Karpas-422 (cell line): ENCODE measurements at regions not wholly inside any gene's neighbourhood (a gene's known extent, or its start where the extent isn't known, plus 50 kb on each side); places are given as distances from the start of the nearest gene placed in this dataset.

ENCODE experiments used
- DNase-seq: peaks from one replicate; pipeline ENCODE4 v3.0.0-alpha.2; 2015
- H2AFZ ChIP-seq: fragments of 200-600 bp; sonication (generic); 2 replicates; pipeline ENCODE4 v1.6.1; 2014; ENCODE audit warnings: antibody characterized with exemption, low read length, mixed read lengths
- H3K27ac ChIP-seq: fragments of 200-600 bp; sonication (generic); 2 replicates; pipeline ENCODE4 v1.5.1; 2014; ENCODE audit warnings: mild to moderate bottlenecking, low read length, moderate library complexity
- H3K27me3 ChIP-seq: fragments of 200-600 bp; sonication (generic); 2 replicates; pipeline ENCODE4 v1.6.1; 2014; ENCODE audit warnings: low read length, mixed read lengths
- H3K36me3 ChIP-seq: fragments of 200-600 bp; sonication (generic); 2 replicates; pipeline ENCODE4 v1.6.1; 2014; ENCODE audit warnings: low read length, mixed read lengths; ENCODE audit not compliant: insufficient read depth
- H3K4me1 ChIP-seq: fragments of 200-600 bp; sonication (generic); 2 replicates; pipeline ENCODE4 v1.6.1; 2014; ENCODE audit warnings: mild to moderate bottlenecking, low read length, mixed read lengths
- H3K4me2 ChIP-seq: fragments of 200-600 bp; sonication (generic); 2 replicates; pipeline ENCODE4 v1.6.1; 2014; ENCODE audit warnings: low read length, low read depth, mild to moderate bottlenecking; ENCODE audit not compliant: poor library complexity, severe bottlenecking
- H3K4me3 ChIP-seq: fragments of 200-600 bp; sonication (generic); 2 replicates; pipeline ENCODE4 v1.5.1; 2014; ENCODE audit warnings: mild to moderate bottlenecking, antibody characterized with exemption, low read length, mixed read lengths
- H3K79me2 ChIP-seq: fragments of 200-600 bp; sonication (generic); 2 replicates; pipeline ENCODE4 v1.6.1; 2014; ENCODE audit warnings: mild to moderate bottlenecking, low read length, mixed read lengths
- H3K9ac ChIP-seq: fragments of 200-600 bp; sonication (generic); 2 replicates; pipeline ENCODE4 v1.6.0; 2014; ENCODE audit warnings: low read length
- H3K9me2 ChIP-seq: fragments of 200-600 bp; sonication (generic), shearing (Covaris generic); replicated peaks from 2 replicates; pipeline ENCODE4 v1.6.0; 2014; ENCODE audit warnings: mild to moderate bottlenecking, low read length, moderate library complexity; ENCODE audit not compliant: insufficient read depth
- H3K9me3 ChIP-seq: fragments of 300-700, 200-600 bp; sonication (generic); 2 replicates; pipeline ENCODE4 v1.6.1; 2014; ENCODE audit warnings: low read length, mixed read lengths
- H4K20me1 ChIP-seq: fragments of 200-600 bp; sonication (generic); 2 replicates; pipeline ENCODE4 v1.6.1; 2014; ENCODE audit warnings: mild to moderate bottlenecking, antibody characterized with exemption, low read length, low read depth; ENCODE audit not compliant: insufficient read depth

DNA sequence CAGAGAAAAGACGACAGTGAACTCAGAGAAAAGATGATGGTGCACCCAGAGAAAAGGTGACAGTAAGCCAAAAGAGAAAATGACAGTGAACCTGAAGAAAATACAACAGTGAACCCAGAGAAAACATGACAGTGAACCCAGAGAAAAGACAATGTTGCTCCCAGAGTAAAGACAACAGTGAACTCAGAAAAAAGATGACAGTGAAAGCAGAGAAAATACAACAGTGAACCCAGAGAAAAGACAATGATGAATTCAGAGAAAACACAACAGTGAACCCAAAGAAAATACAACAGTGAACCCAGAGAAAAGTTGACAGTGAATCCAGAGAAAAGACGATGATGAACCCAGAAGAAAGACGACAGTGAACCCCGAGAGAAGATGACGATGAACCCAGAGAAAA, 140.5 kb upstream of the MAP3K4 start:
- Histone ChIP-seq H3K36me3 (no peaks in the 10 kb centered on the region), H2AFZ (no peak overlapping the region), H3K9me2 (no peaks in the 10 kb centered on the region), H3K27ac (no peak overlapping the region), H3K9me3 (no peaks in the 10 kb centered on the region), H3K9ac (no peak overlapping the region), H3K4me2 (no peak overlapping the region), H3K4me3 (no peak overlapping the region), H4K20me1 (no peaks in the 10 kb centered on the region), H3K4me1 (no peaks in the 10 kb centered on the region), H3K27me3 (no peaks in the 10 kb centered on the region), H3K79me2 (no peaks in the 10 kb centered on the region)
- DNase-seq: no peak

DNA sequence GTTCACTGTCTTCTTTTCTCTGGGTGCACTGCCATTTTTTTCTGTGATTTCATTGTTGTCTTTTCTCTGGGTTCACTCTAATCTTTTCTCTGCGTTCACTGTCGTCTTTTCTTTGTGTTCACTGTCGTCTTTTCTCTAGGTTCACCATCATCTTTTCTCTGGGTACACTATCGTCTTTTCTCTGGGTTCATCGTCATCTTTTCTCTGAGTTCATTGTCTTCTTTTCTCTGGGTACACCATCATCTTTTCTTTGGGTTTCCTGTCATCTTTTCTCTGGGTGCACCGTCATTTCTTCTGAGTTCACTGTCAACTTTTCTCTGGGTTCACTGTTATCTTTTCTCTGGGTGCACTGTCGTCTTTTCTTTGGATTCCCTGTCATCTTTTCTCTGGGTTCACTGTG, 137.6 kb upstream of the MAP3K4 start:
- H3K79me2 ChIP-seq: no peaks in the 10 kb centered on the region
- H3K4me3 ChIP-seq: no peak overlapping the region
- no peaks in the 10 kb centered on the region for H3K9me2 ChIP-seq
- no peak overlapping the region for H3K27ac ChIP-seq
- no peak overlapping the region for H3K4me2 ChIP-seq
- H3K27me3 ChIP-seq: no peaks in the 10 kb centered on the region
- no peak overlapping the region for H3K9ac ChIP-seq
- no peak for DNase-seq
- H2AFZ ChIP-seq: no peak overlapping the region
- H3K9me3 ChIP-seq: no peaks in the 10 kb centered on the region
- no peaks in the 10 kb centered on the region for H4K20me1 ChIP-seq
- no peaks in the 10 kb centered on the region for H3K4me1 ChIP-seq
- no peaks in the 10 kb centered on the region for H3K36me3 ChIP-seq

DNA sequence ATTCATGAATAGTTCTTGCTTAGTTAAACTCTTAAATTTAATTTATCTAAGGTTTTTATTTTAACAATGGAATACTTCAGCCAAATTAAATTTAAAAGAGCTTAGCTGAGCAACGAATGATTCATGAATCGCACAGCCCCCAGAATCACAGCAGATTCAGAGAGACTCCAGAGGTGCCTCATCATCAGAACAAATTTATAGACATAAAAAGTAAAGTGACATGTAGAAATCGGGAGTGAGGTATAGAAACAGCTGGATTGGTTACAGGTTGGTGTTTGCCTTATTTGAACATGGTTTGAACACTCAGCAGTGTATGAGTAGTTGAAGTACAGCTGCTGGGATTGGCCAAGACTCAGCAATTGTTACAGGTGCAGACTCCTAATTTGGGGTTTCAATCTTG, 132.7 kb upstream of the MAP3K4 start:
- H3K36me3 ChIP-seq: no peaks in the 10 kb centered on the region
- H3K9me2 ChIP-seq: no peaks in the 10 kb centered on the region
- H2AFZ ChIP-seq: no peak overlapping the region
- H3K4me2 ChIP-seq: no peak overlapping the region
- no peak overlapping the region for H3K9ac ChIP-seq
- no peaks in the 10 kb centered on the region for H4K20me1 ChIP-seq
- no peak for DNase-seq
- H3K4me1 ChIP-seq: no peaks in the 10 kb centered on the region
- no peaks in the 10 kb centered on the region for H3K79me2 ChIP-seq
- no peak overlapping the region for H3K4me3 ChIP-seq
- no peak overlapping the region for H3K27ac ChIP-seq
- no peaks in the 10 kb centered on the region for H3K27me3 ChIP-seq
- H3K9me3 ChIP-seq: no peaks in the 10 kb centered on the region

DNA sequence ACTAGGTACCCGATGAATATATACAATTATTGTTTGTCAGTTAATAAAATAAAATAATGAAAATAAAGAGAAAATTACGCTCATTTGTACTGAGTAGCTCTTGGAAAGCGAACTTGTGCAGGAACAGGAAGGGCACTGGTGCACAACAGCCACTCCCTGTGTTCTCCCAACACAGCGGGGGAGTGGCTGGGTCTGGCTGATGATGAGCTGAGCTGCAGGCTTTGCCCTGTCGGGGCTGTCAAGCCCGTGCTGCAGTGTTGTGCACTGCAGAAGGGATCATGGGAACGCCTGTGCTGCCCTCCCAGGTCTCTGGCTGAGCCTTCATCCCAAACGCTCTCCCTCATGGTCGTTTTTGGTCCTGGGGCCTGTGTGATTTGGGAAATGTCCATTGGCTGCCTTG, 131.7 kb upstream of the MAP3K4 start:
- Histone ChIP-seq H3K27ac (no peak overlapping the region), H3K79me2 (no peaks in the 10 kb centered on the region), H3K9ac (no peak overlapping the region), H3K9me3 (no peaks in the 10 kb centered on the region), H3K9me2 (no peaks in the 10 kb centered on the region), H3K4me2 (no peak overlapping the region), H3K36me3 (no peaks in the 10 kb centered on the region), H2AFZ (no peak overlapping the region), H3K27me3 (no peaks in the 10 kb centered on the region), H3K4me3 (no peak overlapping the region), H4K20me1 (no peaks in the 10 kb centered on the region), H3K4me1 (no peaks in the 10 kb centered on the region)
- no peak for DNase-seq

DNA sequence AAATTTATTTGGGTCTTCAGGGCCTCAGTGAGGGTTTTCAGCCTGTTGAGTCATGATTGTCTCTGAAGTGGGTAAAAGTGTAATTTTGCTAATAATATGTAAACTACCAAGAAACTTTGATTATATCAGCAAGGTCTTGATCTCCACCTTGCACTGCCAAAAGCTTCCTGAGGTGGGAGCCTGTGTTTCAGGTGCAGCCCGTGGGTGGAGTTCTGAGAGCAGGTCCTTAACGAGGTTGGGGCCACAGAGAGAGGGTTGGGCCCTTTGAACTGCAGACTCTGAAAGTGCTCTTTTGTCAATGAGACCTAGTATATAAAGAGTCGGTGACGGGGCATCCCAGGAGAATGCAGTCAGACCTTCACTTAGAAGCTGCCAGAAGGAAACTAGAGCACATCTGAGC, 129.7 kb upstream of the MAP3K4 start:
- no peaks in the 10 kb centered on the region for H3K9me2 ChIP-seq
- H3K27me3 ChIP-seq: no peaks in the 10 kb centered on the region
- no peak overlapping the region for H3K4me2 ChIP-seq
- no peak overlapping the region for H3K4me3 ChIP-seq
- H4K20me1 ChIP-seq: no peaks in the 10 kb centered on the region
- H3K79me2 ChIP-seq: no peaks in the 10 kb centered on the region
- no peak overlapping the region for H3K27ac ChIP-seq
- H3K36me3 ChIP-seq: no peaks in the 10 kb centered on the region
- H3K9ac ChIP-seq: no peak overlapping the region
- H3K9me3 ChIP-seq: no peaks in the 10 kb centered on the region
- peak; percentile 60 for DNase-seq
- no peak overlapping the region for H2AFZ ChIP-seq
- no peaks in the 10 kb centered on the region for H3K4me1 ChIP-seq

DNA sequence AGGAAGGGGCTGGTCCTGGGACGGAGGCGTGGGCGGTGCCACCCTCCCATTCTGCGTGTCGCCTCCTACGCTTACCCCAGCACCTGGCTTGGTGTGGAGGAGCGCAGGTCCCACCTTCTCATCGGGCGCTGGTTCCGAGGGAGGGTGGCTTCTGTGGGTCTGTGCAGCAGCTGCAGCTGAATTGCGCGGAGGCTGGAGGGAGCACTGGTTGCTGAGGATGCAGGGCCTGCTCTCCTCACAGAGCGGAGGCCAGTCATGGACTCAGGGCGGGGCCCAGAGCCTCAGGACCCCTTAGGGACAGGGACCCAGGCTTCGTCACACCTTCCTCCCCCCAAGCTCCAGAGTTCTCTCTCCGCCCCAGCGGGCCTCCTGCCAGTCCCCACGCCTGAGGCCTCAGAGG, 127.8 kb upstream of the MAP3K4 start:
- DNase-seq: no peak
- no peaks in the 10 kb centered on the region for H3K9me3 ChIP-seq
- no peak overlapping the region for H3K9ac ChIP-seq
- H3K4me1 ChIP-seq: no peaks in the 10 kb centered on the region
- H3K9me2 ChIP-seq: no peaks in the 10 kb centered on the region
- no peaks in the 10 kb centered on the region for H3K79me2 ChIP-seq
- H3K27ac ChIP-seq: no peak overlapping the region
- H3K27me3 ChIP-seq: no peaks in the 10 kb centered on the region
- H4K20me1 ChIP-seq: no peaks in the 10 kb centered on the region
- H2AFZ ChIP-seq: no peak overlapping the region
- no peak overlapping the region for H3K4me3 ChIP-seq
- no peaks in the 10 kb centered on the region for H3K36me3 ChIP-seq
- no peak overlapping the region for H3K4me2 ChIP-seq

DNA sequence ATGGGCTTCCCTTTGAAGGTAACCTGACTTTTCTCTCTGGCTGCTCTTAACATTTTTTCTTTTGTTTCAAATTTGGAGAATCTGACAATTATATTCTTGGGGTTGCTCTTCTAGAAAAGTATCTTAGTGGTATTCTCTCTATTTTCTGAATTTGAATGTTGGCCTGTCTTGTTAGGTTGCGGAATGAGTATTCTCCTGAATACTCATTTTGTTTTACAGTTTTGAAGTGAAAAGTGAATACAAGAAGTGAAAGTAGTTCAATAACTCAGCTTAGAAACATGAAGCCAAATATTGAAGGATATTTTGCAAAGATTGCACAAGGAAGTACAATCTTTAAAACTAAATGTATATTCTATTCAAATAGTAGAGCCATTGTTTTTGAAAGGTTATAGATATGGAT, 120.2 kb upstream of the MAP3K4 start:
- Histone ChIP-seq H3K9me2 (no peaks in the 10 kb centered on the region), H3K4me2 (no peak overlapping the region), H3K36me3 (no peaks in the 10 kb centered on the region), H3K4me1 (no peaks in the 10 kb centered on the region), H3K9ac (no peak overlapping the region), H2AFZ (no peak overlapping the region), H3K4me3 (no peak overlapping the region), H4K20me1 (no peaks in the 10 kb centered on the region), H3K9me3 (no peaks in the 10 kb centered on the region), H3K27ac (no peak overlapping the region), H3K27me3 (no peaks in the 10 kb centered on the region), H3K79me2 (no peaks in the 10 kb centered on the region)
- no peak for DNase-seq

DNA sequence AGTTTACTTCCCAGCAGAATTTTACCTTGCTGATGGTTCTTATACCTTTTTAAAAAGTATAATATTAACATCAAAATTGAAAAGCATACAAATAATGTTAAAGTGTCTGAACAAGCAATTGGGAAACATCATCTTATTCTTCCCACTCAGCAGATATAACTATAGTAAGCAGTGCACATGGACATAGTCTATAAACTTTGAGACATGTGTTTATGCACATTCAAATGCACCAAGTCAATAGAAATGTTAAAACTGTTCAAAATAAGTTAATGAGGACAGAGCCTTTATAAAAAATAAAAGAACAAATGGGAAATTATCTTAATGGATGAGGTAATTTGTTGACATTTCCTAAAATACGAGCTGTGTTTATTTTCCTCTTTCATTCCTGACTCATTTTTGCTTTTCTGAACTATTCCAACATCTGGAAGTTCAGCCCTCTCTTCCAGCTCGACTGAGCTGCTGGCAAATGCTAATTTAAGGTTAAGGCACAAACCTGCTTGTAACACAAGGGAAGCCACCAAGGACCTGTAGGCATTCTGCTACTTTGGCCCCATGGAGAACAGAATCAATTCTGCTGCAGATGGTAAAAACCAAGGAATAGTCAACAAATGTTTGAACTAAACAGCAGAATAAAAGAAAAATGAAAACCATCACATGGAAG, 110.3 kb upstream of the MAP3K4 start:
- Histone ChIP-seq H3K79me2 (no peaks in the 10 kb centered on the region), H3K9me3 (no peaks in the 10 kb centered on the region), H3K9me2 (no peaks in the 10 kb centered on the region), H3K4me1 (0 out of 2 replicates have a peak, but pooled peaks cover 3% of the 10 kb centered on the region), H2AFZ (no peak overlapping the region), H3K36me3 (no peaks in the 10 kb centered on the region), H3K9ac (no peak overlapping the region), H4K20me1 (no peaks in the 10 kb centered on the region), H3K4me3 (no peak overlapping the region), H3K27me3 (no peaks in the 10 kb centered on the region), H3K27ac (no peak overlapping the region), H3K4me2 (no peak overlapping the region)
- no peak for DNase-seq

DNA sequence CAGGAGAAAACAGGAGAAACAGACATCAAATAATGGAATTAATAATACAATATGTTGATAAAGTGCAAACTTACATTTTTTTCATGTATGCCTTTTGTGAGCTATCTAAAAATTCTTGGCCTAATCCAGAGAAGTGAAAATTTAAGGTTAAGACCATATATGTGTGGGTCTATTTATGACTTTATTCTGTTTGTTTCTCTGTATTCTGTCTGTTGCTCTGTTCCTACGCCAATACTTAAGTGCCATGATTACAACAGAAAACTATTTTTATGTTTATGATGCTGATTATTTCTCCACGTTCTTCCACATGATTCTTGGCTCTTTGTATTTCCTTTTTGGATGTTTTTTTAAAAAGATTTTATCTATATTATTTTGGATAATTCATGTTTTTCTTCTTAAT, 109.6 kb upstream of the MAP3K4 start:
- Histone ChIP-seq H3K4me3 (no peak overlapping the region), H3K9ac (no peak overlapping the region), H3K36me3 (no peaks in the 10 kb centered on the region), H3K4me2 (no peak overlapping the region), H3K79me2 (no peaks in the 10 kb centered on the region), H4K20me1 (no peaks in the 10 kb centered on the region), H3K9me2 (no peaks in the 10 kb centered on the region), H3K27ac (no peak overlapping the region), H3K27me3 (no peaks in the 10 kb centered on the region), H3K9me3 (no peaks in the 10 kb centered on the region), H3K4me1 (0 out of 2 replicates have a peak, but pooled peaks cover 3% of the 10 kb centered on the region), H2AFZ (no peak overlapping the region)
- DNase-seq: no peak
